IMR-90 (cell line): ENCODE measurements at regions not wholly inside any gene's neighbourhood (a gene's known extent, or its start where the extent isn't known, plus 50 kb on each side); places are given as distances from the start of the nearest gene placed in this dataset.
A peak's percentile ranks its signal among the peaks of the same experiment; 100 is the strongest.

Experiments used
- ATAC-seq: fragments of 200-7000 bp; cut with Tn5 transposase; 2 replicates; pipeline ENCODE4 v1.9.1; 2020; ENCODE audit warnings: low read depth, mild to moderate bottlenecking, moderate library complexity
- BruUV-seq: library from RNA; stranded (reverse); fragments of 400-500 nt; replicated peaks from 2 replicates; lab custom pipeline; 2021; lab: Mats Ljungman, UMichigan
- CTCF ChIA-PET: fragments of 300-600 bp; formaldehyde crosslinking; extraction: SDS; loops from one replicate; lab custom pipeline; 2021; ENCODE audit warnings: antibody characterized with exemption; lab: Yijun Ruan, JAX
- POLR2A ChIA-PET: fragments of 300-600 bp; sonication (Branson Sonifier 250); formaldehyde crosslinking; loops from one replicate; lab custom pipeline; 2022; ENCODE audit warnings: antibody characterized with exemption; ENCODE audit not compliant: unreplicated experiment; lab: Charles Lee
- DNase-seq: peaks from one replicate; pipeline ENCODE4 v3.0.0; 2013
- H2AFZ ChIP-seq: replicated peaks from 2 replicates; pipeline ENCODE3; 2013; ENCODE audit warnings: low read length, mild to moderate bottlenecking; ENCODE audit not compliant: poor library complexity
- H2AK5ac ChIP-seq: 2 replicates; pipeline ENCODE4 v1.6.1; 2013; ENCODE audit warnings: low read depth, low read length, inconsistent platforms
- H2AK9ac ChIP-seq: replicated peaks from 2 replicates; pipeline ENCODE3; 2013; ENCODE audit warnings: mild to moderate bottlenecking, low read depth, low read length, moderate library complexity; ENCODE audit not compliant: poor library complexity
- H2BK120ac ChIP-seq: 2 replicates; pipeline ENCODE4 v1.6.1; 2013; ENCODE audit warnings: low read depth, low read length, inconsistent platforms
- H2BK15ac ChIP-seq: 3 replicates; pipeline ENCODE4 v1.6.1; 2013; ENCODE audit warnings: low read depth, low read length, inconsistent platforms
- H2BK20ac ChIP-seq: 2 replicates; pipeline ENCODE4 v1.6.1; 2013; ENCODE audit warnings: low read depth, mild to moderate bottlenecking, inconsistent platforms, low read length, moderate library complexity
- H2BK5ac ChIP-seq: 2 replicates; pipeline ENCODE4 v1.6.1; 2013; ENCODE audit warnings: mild to moderate bottlenecking, low read depth, low read length, inconsistent platforms; ENCODE audit not compliant: poor library complexity, severe bottlenecking
- H3K14ac ChIP-seq: replicated peaks from 2 replicates; pipeline ENCODE4 v1.6.1; 2013; ENCODE audit warnings: low read depth, low read length, inconsistent platforms
- H3K18ac ChIP-seq: 2 replicates; pipeline ENCODE4 v1.6.1; 2013; ENCODE audit warnings: low read depth, low read length, control low read depth
- H3K23ac ChIP-seq: 2 replicates; pipeline ENCODE4 v1.6.1; 2013; ENCODE audit warnings: low read depth, low read length, inconsistent platforms
- H3K27ac ChIP-seq: 2 replicates; pipeline ENCODE4 v1.5.1; 2013; ENCODE audit warnings: mild to moderate bottlenecking, control low read depth, low read length; ENCODE audit not compliant: insufficient read depth
- H3K27me3 ChIP-seq: 2 replicates; pipeline ENCODE4 v1.6.1; 2013; ENCODE audit warnings: low read length; ENCODE audit not compliant: control insufficient read depth, insufficient read depth
- H3K36me3 ChIP-seq: 2 replicates; pipeline ENCODE4 v1.6.1; 2013; ENCODE audit warnings: low read length, mixed read lengths; ENCODE audit not compliant: control insufficient read depth, insufficient read depth
- H3K4ac ChIP-seq: 2 replicates; pipeline ENCODE4 v1.6.1; 2013; ENCODE audit warnings: low read depth, low read length, inconsistent platforms
- H3K4me1 ChIP-seq: 2 replicates; pipeline ENCODE4 v1.6.1; 2013; ENCODE audit warnings: low read length, mixed read lengths; ENCODE audit not compliant: control insufficient read depth, insufficient read depth
- H3K4me2 ChIP-seq: 2 replicates; pipeline ENCODE4 v1.6.1; 2013; ENCODE audit warnings: low read depth, mild to moderate bottlenecking, control low read depth, low read length, moderate library complexity
- H3K4me3 ChIP-seq: 2 replicates; pipeline ENCODE4 v1.5.1; 2013; ENCODE audit warnings: low read depth, mild to moderate bottlenecking, control low read depth, low read length, moderate library complexity; ENCODE audit not compliant: insufficient read depth
- H3K56ac ChIP-seq: 2 replicates; pipeline ENCODE4 v1.6.1; 2013; ENCODE audit warnings: low read length, inconsistent platforms; ENCODE audit not compliant: insufficient read depth; ENCODE audit errors: extremely low read depth
- H3K79me1 ChIP-seq, 2 experiments: 2 replicates each; pipeline ENCODE4 v1.6.1; 2013; ENCODE audit warnings: low read length in 2 of 2, inconsistent platforms in 1 of 2, low read depth in 1 of 2
- H3K9ac ChIP-seq: 2 replicates; pipeline ENCODE4 v1.6.1; 2013; ENCODE audit warnings: low read depth, low read length, control low read depth
- H3K9me1 ChIP-seq: 2 replicates; pipeline ENCODE4 v1.6.1; 2013; ENCODE audit warnings: low read length, inconsistent platforms; ENCODE audit not compliant: insufficient read depth
- H3K9me3 ChIP-seq: 2 replicates; pipeline ENCODE4 v1.6.1; 2013; ENCODE audit warnings: low read length; ENCODE audit not compliant: control insufficient read depth, insufficient read depth
- H4K20me1 ChIP-seq: 2 replicates; pipeline ENCODE4 v1.6.1; 2013; ENCODE audit warnings: low read length, inconsistent platforms; ENCODE audit not compliant: insufficient read depth
- H4K5ac ChIP-seq: 2 replicates; pipeline ENCODE4 v1.6.1; 2013; ENCODE audit warnings: mild to moderate bottlenecking, low read depth, low read length, control low read depth
- H4K8ac ChIP-seq, 2 experiments: 2 replicates each; pipeline ENCODE4 v1.6.1; 2013; ENCODE audit warnings: low read depth in 2 of 2, low read length in 2 of 2, control low read depth in 1 of 2, inconsistent platforms in 1 of 2
- H4K91ac ChIP-seq: 2 replicates; pipeline ENCODE4 v1.6.1; 2013; ENCODE audit warnings: low read depth, low read length, inconsistent platforms; ENCODE audit not compliant: insufficient read depth
- BHLHE40 ChIP-seq: fragments of 150-350 bp; IDR thresholded peaks from 2 replicates; pipeline ENCODE4 v1.6.1; 2016; ENCODE audit warnings: mild to moderate bottlenecking, low read depth, low read length
- CEBPB ChIP-seq: IDR thresholded peaks from 2 replicates; pipeline ENCODE4 v1.6.1; 2012; ENCODE audit warnings: low read depth, low read length, improper control_type of control experiment
- CHD1 ChIP-seq: IDR thresholded peaks from 2 replicates; pipeline ENCODE4 v1.6.1; 2012; ENCODE audit warnings: low read depth, low read length, improper control_type of control experiment
- MAFK ChIP-seq: IDR thresholded peaks from 2 replicates; pipeline ENCODE4 v1.6.1; 2012; ENCODE audit warnings: low read depth, low read length, improper control_type of control experiment
- MAZ ChIP-seq: IDR thresholded peaks from 2 replicates; pipeline ENCODE4 v1.6.1; 2012; ENCODE audit warnings: low read depth, mild to moderate bottlenecking, low read length, improper control_type of control experiment, moderate library complexity, borderline replicate concordance
- MXI1 ChIP-seq: IDR thresholded peaks from 2 replicates; pipeline ENCODE4 v1.6.1; 2012; ENCODE audit warnings: low read depth, mild to moderate bottlenecking, low read length, moderate library complexity, borderline replicate concordance
- POLR2A ChIP-seq: IDR thresholded peaks from 2 replicates; pipeline ENCODE4 v1.6.1; 2012; ENCODE audit warnings: mild to moderate bottlenecking, low read depth, low read length
- RAD21 ChIP-seq: IDR thresholded peaks from 2 replicates; pipeline ENCODE4 v1.6.1; 2012; ENCODE audit warnings: low read length, improper control_type of control experiment
- RCOR1 ChIP-seq: IDR thresholded peaks from 2 replicates; pipeline ENCODE4 v1.6.1; 2012; ENCODE audit warnings: mild to moderate bottlenecking, low read length, improper control_type of control experiment; ENCODE audit not compliant: insufficient replicate concordance
- RFX5 ChIP-seq: IDR thresholded peaks from 2 replicates; pipeline ENCODE4 v1.8.0; 2012; ENCODE audit warnings: low read depth, mild to moderate bottlenecking, low read length, moderate library complexity
- SMC3 ChIP-seq: fragments of 150-350 bp; IDR thresholded peaks from 2 replicates; pipeline ENCODE4 v1.6.1; 2016; ENCODE audit warnings: low read depth, mild to moderate bottlenecking, antibody characterized with exemption, low read length, moderate library complexity
- WGBS, 2 experiments: methylation state at CpG; one replicate each; pipeline versions ENCODE4 v1.1.5 to v1.1.7; 2013; ENCODE audit warnings: missing lambda C conversion rate in 2 of 2; ENCODE audit not compliant: insufficient read length in 1 of 2; ENCODE audit errors: extremely low coverage in 2 of 2; 5-methylcytosine and 5-hydroxymethylcytosine counted together
- dilution Hi-C: fragments of 300-500 bp; cut with HindIII; formaldehyde crosslinking; loops from one replicate; pipeline ENCODE4 v1.14.3; 2018; ENCODE audit warnings: low sequenced_read_pairs; ENCODE audit not compliant: unreplicated experiment
- in situ Hi-C: fragments of 300-500 bp; cut with MboI; formaldehyde crosslinking; loops from 3 replicates; pipeline ENCODE4 v1.14.3; 2019; ENCODE audit warnings: low sequenced_read_pairs, inconsistent platforms, mixed read lengths
- intact Hi-C: fragments of 100-400 bp; cut with micrococcal nuclease; formaldehyde crosslinking; loops from 2 replicates; pipeline ENCODE4 v1.10.0; 2022
- TF ChIP-seq, protein P1 (sequence below): conservative IDR thresholded peaks from 2 replicates; pipeline ENCODE4 v1.5.1; 2012; ENCODE audit warnings: mild to moderate bottlenecking, low read depth, low read length, improper control_type of control experiment
- TF ChIP-seq, protein P2 (sequence below): fragments of 150-350 bp; IDR thresholded peaks from 2 replicates; pipeline ENCODE4 v1.6.1; 2017; ENCODE audit warnings: mild to moderate bottlenecking, antibody characterized with exemption, low read length, low read depth
- TF ChIP-seq, protein P3 (sequence below): fragments of 150-350 bp; IDR thresholded peaks from 2 replicates; pipeline ENCODE4 v1.6.1; 2016; ENCODE audit warnings: low read depth, mild to moderate bottlenecking, low read length, moderate library complexity, borderline replicate concordance

DNA sequence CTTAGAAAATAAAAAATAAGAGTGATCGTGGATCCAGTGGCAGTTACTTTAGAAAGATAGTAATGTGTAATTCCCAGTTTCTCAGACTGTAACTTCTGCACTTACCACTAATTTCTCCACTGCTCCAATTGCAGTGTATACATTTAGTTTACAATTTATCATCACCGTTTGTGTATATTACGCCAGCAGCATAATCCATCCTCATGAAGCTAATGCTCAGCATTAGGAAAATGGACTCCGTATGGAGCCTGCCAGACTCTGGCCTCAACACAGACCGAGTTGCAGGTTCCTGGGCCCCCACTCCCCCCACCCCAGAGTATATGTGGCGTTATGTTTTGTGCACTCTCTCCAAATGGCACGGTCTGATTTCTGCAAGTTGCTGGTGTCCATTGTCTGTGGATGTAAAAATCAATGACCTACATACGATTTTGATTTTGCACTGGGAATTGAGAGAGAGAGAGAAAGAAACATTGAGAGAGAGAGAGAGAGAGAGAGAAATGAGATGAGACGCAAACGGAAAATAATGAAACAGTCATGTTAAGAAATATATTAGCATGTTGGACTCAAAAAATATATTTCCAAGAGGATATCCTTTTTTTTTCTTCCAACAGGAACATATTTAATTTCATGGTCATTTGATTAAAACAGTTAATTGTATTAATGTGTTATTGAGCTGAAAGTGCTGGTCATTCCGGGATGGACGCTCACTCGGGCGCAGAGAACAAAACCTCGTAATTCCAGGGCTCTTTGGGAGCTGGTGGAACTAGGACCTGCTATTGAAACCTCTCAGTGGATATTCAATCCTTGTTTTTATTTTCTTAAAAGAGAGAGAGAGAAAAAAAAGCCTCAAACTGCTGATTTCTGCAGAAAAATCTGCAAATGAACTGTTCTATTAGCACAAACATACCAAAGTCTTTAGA lies 278.8 kb downstream of the TSHZ3 start:
- peaks cover 16% of the 10 kb centered on the region for H3K27me3 ChIP-seq
- H3K4me2 ChIP-seq, result no peak overlapping the region; the same call in 1 of the 2 replicates
- ATAC-seq (peak; percentile 66), DNase-seq (peak; percentile 39)
- TF ChIP-seq RCOR1, result no peak
- TF ChIP-seq RAD21, result no peak
- no peak for TF ChIP-seq RFX5
- TF ChIP-seq, protein P1, sequence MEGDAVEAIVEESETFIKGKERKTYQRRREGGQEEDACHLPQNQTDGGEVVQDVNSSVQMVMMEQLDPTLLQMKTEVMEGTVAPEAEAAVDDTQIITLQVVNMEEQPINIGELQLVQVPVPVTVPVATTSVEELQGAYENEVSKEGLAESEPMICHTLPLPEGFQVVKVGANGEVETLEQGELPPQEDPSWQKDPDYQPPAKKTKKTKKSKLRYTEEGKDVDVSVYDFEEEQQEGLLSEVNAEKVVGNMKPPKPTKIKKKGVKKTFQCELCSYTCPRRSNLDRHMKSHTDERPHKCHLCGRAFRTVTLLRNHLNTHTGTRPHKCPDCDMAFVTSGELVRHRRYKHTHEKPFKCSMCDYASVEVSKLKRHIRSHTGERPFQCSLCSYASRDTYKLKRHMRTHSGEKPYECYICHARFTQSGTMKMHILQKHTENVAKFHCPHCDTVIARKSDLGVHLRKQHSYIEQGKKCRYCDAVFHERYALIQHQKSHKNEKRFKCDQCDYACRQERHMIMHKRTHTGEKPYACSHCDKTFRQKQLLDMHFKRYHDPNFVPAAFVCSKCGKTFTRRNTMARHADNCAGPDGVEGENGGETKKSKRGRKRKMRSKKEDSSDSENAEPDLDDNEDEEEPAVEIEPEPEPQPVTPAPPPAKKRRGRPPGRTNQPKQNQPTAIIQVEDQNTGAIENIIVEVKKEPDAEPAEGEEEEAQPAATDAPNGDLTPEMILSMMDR, result no peak
- no peak for TF ChIP-seq CHD1
- TF ChIP-seq, protein P2, sequence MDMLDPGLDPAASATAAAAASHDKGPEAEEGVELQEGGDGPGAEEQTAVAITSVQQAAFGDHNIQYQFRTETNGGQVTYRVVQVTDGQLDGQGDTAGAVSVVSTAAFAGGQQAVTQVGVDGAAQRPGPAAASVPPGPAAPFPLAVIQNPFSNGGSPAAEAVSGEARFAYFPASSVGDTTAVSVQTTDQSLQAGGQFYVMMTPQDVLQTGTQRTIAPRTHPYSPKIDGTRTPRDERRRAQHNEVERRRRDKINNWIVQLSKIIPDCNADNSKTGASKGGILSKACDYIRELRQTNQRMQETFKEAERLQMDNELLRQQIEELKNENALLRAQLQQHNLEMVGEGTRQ, result no peak
- TF ChIP-seq SMC3, result no peak
- no peak for TF ChIP-seq CEBPB
- TF ChIP-seq, protein P3, sequence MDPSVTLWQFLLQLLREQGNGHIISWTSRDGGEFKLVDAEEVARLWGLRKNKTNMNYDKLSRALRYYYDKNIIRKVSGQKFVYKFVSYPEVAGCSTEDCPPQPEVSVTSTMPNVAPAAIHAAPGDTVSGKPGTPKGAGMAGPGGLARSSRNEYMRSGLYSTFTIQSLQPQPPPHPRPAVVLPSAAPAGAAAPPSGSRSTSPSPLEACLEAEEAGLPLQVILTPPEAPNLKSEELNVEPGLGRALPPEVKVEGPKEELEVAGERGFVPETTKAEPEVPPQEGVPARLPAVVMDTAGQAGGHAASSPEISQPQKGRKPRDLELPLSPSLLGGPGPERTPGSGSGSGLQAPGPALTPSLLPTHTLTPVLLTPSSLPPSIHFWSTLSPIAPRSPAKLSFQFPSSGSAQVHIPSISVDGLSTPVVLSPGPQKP, result no peak
- no peak for TF ChIP-seq MXI1
- no peak for TF ChIP-seq BHLHE40
- no peak for TF ChIP-seq POLR2A
- no peak for TF ChIP-seq MAFK
- TF ChIP-seq MAZ, result no peak
- no peak overlapping the region for H2AK5ac ChIP-seq
- no peaks in the 10 kb centered on the region for H3K36me3 ChIP-seq
- H2BK20ac ChIP-seq, result no peak overlapping the region
- no peak overlapping the region for H3K9ac ChIP-seq
- H3K4me3 ChIP-seq, result no peak overlapping the region
- ChIA-PET CTCF (interaction anchor here (1.0 kb wide), 1 partner anchor 16 kb away, joined by 3 read pairs; no protein-coding TSS in a partner anchor), POLR2A (no interaction called here)
- no peak overlapping the region for H4K91ac ChIP-seq
- dilution Hi-C loops, result no loop called here
- no peak overlapping the region for H4K8ac ChIP-seq
- no peak overlapping the region for H2AK9ac ChIP-seq
- no peak overlapping the region for H3K18ac ChIP-seq
- H4K20me1 ChIP-seq, result no peaks in the 10 kb centered on the region
- no peak overlapping the region for H2BK15ac ChIP-seq
- intact Hi-C loops, result no loop called here
- no peak overlapping the region for H3K23ac ChIP-seq
- H2BK120ac ChIP-seq, result no peak overlapping the region
- H2BK5ac ChIP-seq, result no peak overlapping the region
- H3K4ac ChIP-seq, result no peak overlapping the region
- H3K56ac ChIP-seq, result no peak overlapping the region
- no CpG with 5 or more reads among the region's 15 CpGs for WGBS, 2 experiments
- no peak overlapping the region for H4K5ac ChIP-seq
- no TSS peak for BruUV-seq
- H3K14ac ChIP-seq, result no peak overlapping the region
- H3K27ac ChIP-seq, result no peak overlapping the region
- peaks cover 3% of the 10 kb centered on the region; the same call in 1 of the 2 replicates for H3K4me1 ChIP-seq
- H3K79me1 ChIP-seq, result no peaks in the 10 kb centered on the region
- in situ Hi-C loops, result loop anchor here (25.0 kb wide), 1 partner anchor 1167 kb away; no protein-coding TSS in a partner anchor
- no peak overlapping the region for H2AFZ ChIP-seq
- H3K9me3 ChIP-seq, result no peaks in the 10 kb centered on the region
- no peaks in the 10 kb centered on the region for H3K9me1 ChIP-seq
